ENCODE measurements at regions not wholly inside any gene's neighbourhood (a gene's known extent, or its start where the extent isn't known, plus 50 kb on each side); places are given as distances from the start of the nearest gene placed in this dataset.
A peak's percentile ranks its signal among the peaks of the same experiment; 100 is the strongest.

GRCh38 chr17:72502371-72503341, 381.8 kb downstream of the SOX9 start:
- DNase-seq = peak; percentile 27

- DNase-seq = no peak
Measured at GRCh38 chr17:72503556-72503955, 382.7 kb downstream of the SOX9 start.

GRCh38 chr17:72504783-72505182, 384.0 kb downstream of the SOX9 start:
- no peak for DNase-seq

- no peak for DNase-seq
Measured at GRCh38 chr17:72506773-72507172, 386.0 kb downstream of the SOX9 start.

GRCh38 chr17:72507370-72507769, 386.6 kb downstream of the SOX9 start:
- DNase-seq = no peak

- DNase-seq = no peak
Measured at GRCh38 chr17:72510351-72511016, 389.7 kb downstream of the SOX9 start.

GRCh38 chr17:72511242-72511641, 390.4 kb downstream of the SOX9 start:
- DNase-seq = no peak

- no peak for DNase-seq
Measured at GRCh38 chr17:72511874-72512273, 391.1 kb downstream of the SOX9 start.

GRCh38 chr17:72512649-72513556, 392.1 kb downstream of the SOX9 start:
- DNase-seq = no peak

GRCh38 chr17:72514321-72514861, 393.6 kb downstream of the SOX9 start:
- DNase-seq = no peak

GRCh38 chr17:72514891-72515290, 394.1 kb downstream of the SOX9 start:
- no peak for DNase-seq

GRCh38 chr17:72515291-72516065, 394.7 kb downstream of the SOX9 start:
- peak; percentile 53 for DNase-seq

GRCh38 chr17:72516772-72517399, 396.1 kb downstream of the SOX9 start:
- peak; percentile 23 for DNase-seq

- DNase-seq = no peak
Measured at GRCh38 chr17:72517413-72518158, 396.8 kb downstream of the SOX9 start.

GRCh38 chr17:72518159-72518732, 397.4 kb downstream of the SOX9 start:
- no peak for DNase-seq

GRCh38 chr17:72518753-72519597, 398.2 kb downstream of the SOX9 start:
- peak; percentile 60 for DNase-seq

- no peak for DNase-seq
Measured at GRCh38 chr17:72519598-72519936, 398.7 kb downstream of the SOX9 start.

GRCh38 chr17:72520665-72521303, 400.0 kb downstream of the SOX9 start:
- no peak for DNase-seq

All from right kidney (tissue), 1 donor.